Fibroblast of villous mesenchyme (primary cell): ENCODE measurements at regions not wholly inside any gene's neighbourhood (a gene's known extent, or its start where the extent isn't known, plus 50 kb on each side); places are given as distances from the start of the nearest gene placed in this dataset.
A peak's percentile ranks its signal among the peaks of the same experiment; 100 is the strongest.

Experiments
- DNase-seq: peaks from one replicate; pipeline ENCODE4 v3.0.0-alpha.2; 2010; ENCODE audit warnings: low read depth
- H3K4me3 ChIP-seq: 2 replicates; pipeline ENCODE4 v1.5.1; 2011; ENCODE audit warnings: low read depth, mild to moderate bottlenecking, low read length
- CTCF ChIP-seq: IDR thresholded peaks from 2 replicates; pipeline ENCODE4 v1.5.1; 2012; ENCODE audit warnings: low read depth, mild to moderate bottlenecking, low read length; ENCODE audit not compliant: insufficient read depth

GRCh38 chr6:105495515-105495914 is 92.6 kb upstream of the PREP start:
- no peak overlapping the region for H3K4me3 ChIP-seq
- no peak for DNase-seq
- no peak for TF ChIP-seq CTCF

GRCh38 chr6:105494688-105495087 is 91.8 kb upstream of the PREP start:
- DNase-seq = no peak
- no peak for TF ChIP-seq CTCF
- H3K4me3 ChIP-seq = no peak overlapping the region

GRCh38 chr6:105493736-105494135 is 90.9 kb upstream of the PREP start:
- TF ChIP-seq CTCF = no peak
- no peak for DNase-seq
- no peak overlapping the region for H3K4me3 ChIP-seq

GRCh38 chr6:105492706-105493673 is 90.1 kb upstream of the PREP start:
- H3K4me3 ChIP-seq = no peak overlapping the region
- no peak for TF ChIP-seq CTCF
- DNase-seq = no peak

GRCh38 chr6:105489216-105489530 is 86.3 kb upstream of the PREP start:
- H3K4me3 ChIP-seq = no peak overlapping the region
- TF ChIP-seq CTCF = no peak
- peak; percentile 63 for DNase-seq

GRCh38 chr6:105488516-105489215 is 85.8 kb upstream of the PREP start:
- no peak for DNase-seq

More at GRCh38 chr6:105488516-105489215, 85.8 kb upstream of the PREP start:
- no peak overlapping the region for H3K4me3 ChIP-seq
- TF ChIP-seq CTCF = no peak
